Cardiac muscle cell (in vitro differentiated cells and primary cell): ENCODE measurements at regions not wholly inside any gene's neighbourhood (a gene's known extent, or its start where the extent isn't known, plus 50 kb on each side); places are given as distances from the start of the nearest gene placed in this dataset.

Source experiments
- DNase-seq, 2 donors: peaks; one replicate each; pipeline versions ENCODE4 v3.0.0 to v3.0.0-alpha.2; 2010 to 2017; ENCODE audit warnings: low read depth in 1 of 2, low spot score in 1 of 2
- H3K27ac ChIP-seq: fragments of 200-600 bp; sonication (generic); 2 replicates; pipeline ENCODE4 v1.5.1; 2016
- H3K27me3 ChIP-seq: fragments of 200-600 bp; sonication (generic); 2 replicates; pipeline ENCODE4 v1.6.0; 2016; ENCODE audit warnings: control low read depth
- H3K36me3 ChIP-seq: fragments of 200-600 bp; sonication (generic); 2 replicates; pipeline ENCODE4 v1.5.1; 2016; ENCODE audit warnings: control low read depth
- H3K4me1 ChIP-seq: fragments of 200-600 bp; sonication (generic); 2 replicates; pipeline ENCODE4 v1.8.1; 2017; ENCODE audit warnings: low read depth, mild to moderate bottlenecking, mixed run types
- H3K4me3 ChIP-seq: fragments of 200-600 bp; sonication (generic); 2 replicates; pipeline ENCODE4 v1.5.1; 2016; ENCODE audit warnings: mild to moderate bottlenecking
- H3K9me3 ChIP-seq: fragments of 200-600 bp; sonication (generic); 2 replicates; pipeline ENCODE4 v1.5.1; 2017; ENCODE audit warnings: low read depth, mild to moderate bottlenecking, control low read depth
- TF ChIP-seq, protein P1 (sequence below): IDR thresholded peaks from 2 replicates; pipeline ENCODE4 v1.5.1; 2012; ENCODE audit warnings: low read depth, mild to moderate bottlenecking, low read length

DNA sequence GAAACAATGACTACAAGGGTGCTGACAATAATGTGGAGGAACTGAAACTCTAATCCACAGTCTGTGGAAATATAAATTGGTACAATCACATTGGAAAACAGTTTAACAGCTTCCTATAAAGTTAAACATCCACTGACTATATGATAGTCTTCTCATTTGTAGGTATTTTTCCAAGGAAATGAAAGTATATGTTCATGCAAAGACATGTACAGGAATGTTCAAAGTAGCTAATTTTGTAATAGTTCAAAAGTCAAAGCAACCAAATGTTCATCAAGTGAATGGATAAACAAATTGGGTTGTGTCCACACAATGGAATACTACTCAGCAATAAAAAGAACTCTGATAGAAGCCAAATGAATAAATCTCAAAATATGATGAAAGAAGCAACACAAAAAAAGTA, 626.0 kb upstream of the IGFBP3 start:
- H3K27ac ChIP-seq, result no peak overlapping the region
- H3K9me3 ChIP-seq, result no peaks in the 10 kb centered on the region
- TF ChIP-seq, protein P1, sequence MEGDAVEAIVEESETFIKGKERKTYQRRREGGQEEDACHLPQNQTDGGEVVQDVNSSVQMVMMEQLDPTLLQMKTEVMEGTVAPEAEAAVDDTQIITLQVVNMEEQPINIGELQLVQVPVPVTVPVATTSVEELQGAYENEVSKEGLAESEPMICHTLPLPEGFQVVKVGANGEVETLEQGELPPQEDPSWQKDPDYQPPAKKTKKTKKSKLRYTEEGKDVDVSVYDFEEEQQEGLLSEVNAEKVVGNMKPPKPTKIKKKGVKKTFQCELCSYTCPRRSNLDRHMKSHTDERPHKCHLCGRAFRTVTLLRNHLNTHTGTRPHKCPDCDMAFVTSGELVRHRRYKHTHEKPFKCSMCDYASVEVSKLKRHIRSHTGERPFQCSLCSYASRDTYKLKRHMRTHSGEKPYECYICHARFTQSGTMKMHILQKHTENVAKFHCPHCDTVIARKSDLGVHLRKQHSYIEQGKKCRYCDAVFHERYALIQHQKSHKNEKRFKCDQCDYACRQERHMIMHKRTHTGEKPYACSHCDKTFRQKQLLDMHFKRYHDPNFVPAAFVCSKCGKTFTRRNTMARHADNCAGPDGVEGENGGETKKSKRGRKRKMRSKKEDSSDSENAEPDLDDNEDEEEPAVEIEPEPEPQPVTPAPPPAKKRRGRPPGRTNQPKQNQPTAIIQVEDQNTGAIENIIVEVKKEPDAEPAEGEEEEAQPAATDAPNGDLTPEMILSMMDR, result no peak
- H3K36me3 ChIP-seq, result no peaks in the 10 kb centered on the region
- H3K4me3 ChIP-seq, result no peak overlapping the region
- no peak for DNase-seq
- H3K27me3 ChIP-seq, result no peaks in the 10 kb centered on the region
- H3K4me1 ChIP-seq, result peaks cover 22% of the 10 kb centered on the region

DNA sequence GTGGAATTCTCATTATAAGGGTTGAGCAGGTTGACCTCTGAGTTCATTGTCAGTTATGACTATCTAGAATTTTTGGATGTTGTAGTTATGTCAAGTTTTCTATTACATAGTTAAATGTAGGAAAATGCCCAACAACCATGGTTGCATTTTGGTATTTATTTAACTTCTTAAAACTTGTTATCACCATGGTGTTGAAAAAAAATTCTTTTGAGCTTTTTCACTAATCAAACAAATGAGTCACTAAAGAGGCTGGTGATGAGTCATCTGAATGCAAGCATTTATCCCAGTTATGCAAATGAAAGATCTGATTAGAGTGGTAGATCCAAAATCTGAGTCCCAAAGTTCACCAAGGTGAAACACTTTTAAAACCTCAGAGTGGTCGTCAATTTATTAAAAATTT, 624.7 kb upstream of the IGFBP3 start:
- H3K4me3 ChIP-seq, result no peak overlapping the region
- H3K27ac ChIP-seq, result no peak overlapping the region
- no peaks in the 10 kb centered on the region for H3K36me3 ChIP-seq
- TF ChIP-seq, protein P1, result no peak
- H3K27me3 ChIP-seq, result no peaks in the 10 kb centered on the region
- H3K4me1 ChIP-seq, result peaks cover 24% of the 10 kb centered on the region
- no peaks in the 10 kb centered on the region for H3K9me3 ChIP-seq
- DNase-seq, result peak in 1 of 2 donors; percentile 83

DNA sequence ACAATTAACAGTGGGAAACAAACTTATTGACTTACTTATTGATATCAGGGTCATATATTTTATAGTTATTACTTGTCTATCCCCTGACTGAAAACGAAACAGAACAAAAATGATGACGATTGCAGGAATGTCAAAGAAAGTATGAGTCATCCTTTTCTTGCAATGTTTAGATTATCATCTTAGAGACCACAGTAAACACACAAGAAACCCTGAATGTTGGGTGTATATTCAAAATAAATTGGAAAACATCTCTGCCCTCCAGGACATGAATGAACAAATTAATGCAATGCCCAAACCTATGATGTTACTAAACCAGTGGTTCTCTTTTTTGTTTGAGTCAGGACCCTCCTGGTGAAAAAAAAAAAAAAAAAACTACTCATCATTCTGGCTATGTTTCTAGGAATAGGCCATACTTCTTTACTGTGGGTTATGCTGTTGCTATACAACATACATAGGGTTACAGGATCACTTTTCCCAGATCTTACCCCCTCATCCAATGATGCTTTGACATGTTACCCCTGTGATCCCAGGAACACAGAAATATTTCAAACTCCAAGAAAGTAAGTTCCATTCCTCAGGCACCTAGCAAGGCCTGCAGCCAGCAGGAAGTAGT, 623.4 kb upstream of the IGFBP3 start:
- H3K36me3 ChIP-seq, result no peaks in the 10 kb centered on the region
- TF ChIP-seq, protein P1, result no peak
- H3K9me3 ChIP-seq, result no peaks in the 10 kb centered on the region
- no peaks in the 10 kb centered on the region for H3K27me3 ChIP-seq
- H3K27ac ChIP-seq, result peak overlapping the region; percentile 68
- no peak overlapping the region for H3K4me3 ChIP-seq
- peak in 1 of 2 donors; percentile 82 for DNase-seq
- H3K4me1 ChIP-seq, result peaks cover 34% of the 10 kb centered on the region

DNA sequence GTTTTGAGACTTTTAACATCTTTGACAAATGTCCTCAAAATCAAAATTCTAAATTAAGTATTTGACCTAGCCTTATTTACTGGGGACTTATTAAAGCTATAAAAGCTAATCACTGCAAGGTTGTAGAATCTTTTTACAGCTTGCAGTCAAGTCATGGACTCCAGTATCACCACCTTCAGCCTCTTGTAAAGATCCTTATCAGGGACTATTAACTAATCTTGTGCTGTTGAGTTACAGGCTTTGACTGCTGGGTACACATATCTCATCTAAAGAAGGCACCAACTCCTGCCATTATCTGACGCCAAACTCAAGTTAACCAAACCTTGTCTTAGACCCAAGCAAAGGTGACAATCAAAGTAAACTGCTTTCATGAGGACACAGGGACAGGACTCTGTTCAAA, 621.0 kb upstream of the IGFBP3 start:
- TF ChIP-seq, protein P1, result no peak
- Histone ChIP-seq H3K4me1 (peaks cover 36% of the 10 kb centered on the region), H3K36me3 (no peaks in the 10 kb centered on the region), H3K27ac (no peak overlapping the region), H3K27me3 (no peaks in the 10 kb centered on the region), H3K9me3 (no peaks in the 10 kb centered on the region), H3K4me3 (no peak overlapping the region)
- DNase-seq, result no peak

DNA sequence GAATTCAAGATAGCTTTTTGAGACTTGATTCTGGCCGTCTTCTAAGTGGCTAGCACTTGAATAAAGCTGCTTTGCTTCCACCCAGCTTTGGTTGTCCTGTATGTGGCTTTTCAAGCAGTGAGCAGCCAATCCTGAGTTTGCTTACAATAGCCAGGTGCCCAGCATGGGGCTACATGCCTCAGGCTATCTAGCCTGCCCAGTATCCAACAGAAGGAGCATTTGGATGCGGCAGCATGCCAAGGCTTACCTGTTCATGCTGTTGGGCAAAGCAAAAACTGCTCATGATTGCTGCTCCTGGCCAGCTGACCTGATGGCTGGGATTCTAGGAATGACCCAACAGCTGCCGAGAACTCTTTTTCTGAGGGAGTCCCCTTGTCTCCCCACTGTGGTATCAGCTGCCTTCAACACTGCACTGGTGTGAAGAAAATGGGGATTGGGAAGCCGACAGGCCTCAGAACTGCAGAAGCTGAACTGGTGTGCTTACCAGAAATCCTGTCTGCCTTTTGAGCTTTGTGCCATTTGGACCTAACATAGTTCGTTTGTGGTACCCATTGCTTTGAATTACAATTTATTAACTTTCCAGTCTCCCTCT, 618.9 kb upstream of the IGFBP3 start:
- TF ChIP-seq, protein P1, result no peak
- no peak overlapping the region for H3K4me3 ChIP-seq
- peak in 1 of 2 donors; percentile 80 for DNase-seq
- peak overlapping the region; percentile 73 for H3K27ac ChIP-seq
- no peaks in the 10 kb centered on the region for H3K9me3 ChIP-seq
- no peaks in the 10 kb centered on the region for H3K36me3 ChIP-seq
- peaks cover 36% of the 10 kb centered on the region for H3K4me1 ChIP-seq
- no peaks in the 10 kb centered on the region for H3K27me3 ChIP-seq
